MV-4-11 (cell line): ENCODE measurements at regions not wholly inside any gene's neighbourhood (a gene's known extent, or its start where the extent isn't known, plus 50 kb on each side); places are given as distances from the start of the nearest gene placed in this dataset.
"Not testable (repeated sequence)": the region's sequence is repeated elsewhere in the genome, so short reads cannot be mapped to it uniquely, and the experiment has no call there.

Source experiments
- DNase-seq: peaks from one replicate; lab custom pipeline; 2025; lab: John Stamatoyannopoulos, UW

DNA sequence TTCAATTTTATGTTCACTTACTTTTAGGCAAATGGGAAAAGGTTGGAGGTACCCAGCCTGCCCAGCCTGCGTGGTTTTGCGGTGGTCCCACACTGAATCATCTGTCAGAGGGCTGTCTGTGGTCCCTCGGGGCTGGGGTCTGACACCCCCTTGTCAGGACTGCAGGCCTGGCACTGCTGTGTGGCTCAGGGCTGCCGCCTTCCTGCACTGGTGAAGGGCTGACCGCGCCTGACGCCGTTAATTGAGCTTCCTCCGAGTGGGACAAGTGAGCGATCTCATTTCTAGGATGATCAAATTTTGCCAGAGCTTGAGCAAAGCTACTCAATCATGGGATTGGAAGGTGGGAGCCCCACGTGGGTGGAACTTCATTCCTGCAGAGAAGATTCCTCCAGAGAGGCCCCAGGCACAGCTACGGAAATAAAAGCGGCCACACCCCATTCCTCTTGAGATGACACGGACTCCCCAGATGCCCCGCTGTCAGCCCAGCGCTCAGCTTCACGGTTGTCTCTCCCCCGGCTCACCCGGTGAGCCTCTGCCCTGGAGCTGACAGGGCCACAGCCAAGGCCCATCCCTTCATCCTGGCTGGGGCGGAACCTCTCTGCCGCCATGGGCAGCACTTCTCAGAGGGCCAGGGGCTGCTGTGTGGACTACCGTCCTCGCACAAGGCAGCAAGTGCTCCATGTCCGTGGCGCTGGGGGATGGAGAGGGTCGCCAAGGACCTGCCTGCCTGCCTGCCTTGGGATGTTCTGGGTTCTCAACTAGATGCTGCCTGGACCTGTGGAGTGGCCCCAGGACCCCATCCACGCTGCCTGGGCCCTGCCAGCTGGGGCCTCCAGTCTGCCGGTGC, 215.5 kb upstream of the SGCG start:
- DNase-seq: not testable (repeated sequence)

DNA sequence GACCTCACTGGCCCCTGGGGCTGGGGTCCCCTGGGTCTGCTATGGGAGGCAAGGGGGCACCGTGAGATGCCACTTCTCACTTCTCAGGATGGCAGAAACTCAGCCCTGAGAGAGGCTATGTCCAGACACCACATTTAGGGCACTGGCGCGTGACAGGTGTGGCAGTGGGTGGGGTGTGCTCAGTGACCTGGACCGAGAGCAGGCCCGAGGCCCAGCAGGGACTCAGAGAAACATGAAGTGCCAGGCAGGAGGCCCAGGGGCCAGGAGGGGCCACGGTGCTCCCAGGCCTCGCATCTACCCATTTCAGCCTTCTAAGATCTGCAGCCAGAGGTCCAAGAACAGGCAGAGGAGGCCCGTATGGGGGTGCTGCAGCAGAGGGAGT, 214.9 kb upstream of the SGCG start:
- not testable (repeated sequence) for DNase-seq

GRCh38 chr13:22966753-22967152, 214.0 kb upstream of the SGCG start:
- not testable (repeated sequence) for DNase-seq

DNA sequence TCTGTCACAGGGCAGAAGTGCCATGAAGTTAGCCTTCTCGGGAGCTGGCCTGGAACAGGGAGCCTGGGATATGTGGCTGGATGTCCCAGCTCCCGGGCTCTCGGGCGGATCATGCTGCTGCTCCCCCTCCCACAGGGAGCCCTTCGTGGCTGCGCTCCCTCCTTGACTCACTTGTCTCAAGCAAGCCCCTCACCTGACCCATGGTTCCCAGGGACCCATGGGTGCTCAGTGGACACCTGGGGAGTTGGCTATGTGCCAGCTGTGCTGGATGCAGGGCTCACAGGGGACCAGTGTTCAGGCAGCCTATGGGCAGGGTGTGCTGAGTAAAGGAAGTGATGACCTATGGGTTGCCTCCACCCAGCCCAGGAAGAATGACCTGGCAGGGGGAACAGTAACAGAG, 213.1 kb upstream of the SGCG start:
- DNase-seq: no peak

DNA sequence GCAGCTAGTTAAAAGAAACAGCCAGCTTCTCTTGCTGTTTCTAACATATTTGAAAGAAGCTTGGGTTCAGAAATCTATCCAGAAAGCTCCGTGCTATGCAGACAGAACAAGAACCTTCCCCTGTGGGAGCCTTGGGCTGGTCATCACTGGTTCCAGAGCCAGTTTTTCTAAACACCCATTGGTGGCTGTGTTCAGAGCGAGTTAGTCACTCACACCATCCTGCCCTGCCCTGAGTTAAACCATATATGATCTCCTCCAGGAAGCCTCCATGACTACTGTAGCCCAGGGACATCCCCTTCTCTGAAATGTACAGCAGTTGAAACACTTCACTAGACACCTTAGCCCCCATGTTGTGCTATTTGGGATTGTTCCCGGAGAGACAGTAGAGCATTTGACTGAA, 200.8 kb upstream of the SGCG start:
- no peak for DNase-seq

- DNase-seq: no peak
Observed at GRCh38 chr13:22980936-22981335, 199.8 kb upstream of the SGCG start.

DNA sequence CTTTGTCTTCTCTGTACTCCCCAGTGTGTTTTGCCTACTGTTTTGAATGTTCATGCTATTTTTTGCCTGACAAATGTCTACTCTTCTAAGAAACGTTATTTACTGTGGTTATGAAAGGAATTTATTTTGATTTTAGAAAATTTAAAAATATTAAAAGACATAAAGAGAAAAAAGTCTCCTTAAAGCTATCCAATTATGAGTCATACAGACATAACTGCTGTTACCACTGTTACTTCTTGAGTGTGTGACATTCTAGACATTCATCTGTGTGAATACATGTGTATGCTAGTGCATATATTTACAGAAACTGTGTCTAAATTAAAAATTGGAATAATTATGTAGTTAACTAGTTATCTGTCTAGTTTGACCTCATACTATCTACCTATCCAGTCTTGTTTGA, 187.6 kb upstream of the SGCG start:
- no peak for DNase-seq

- no peak for DNase-seq
Observed at GRCh38 chr13:23003446-23003845, 177.3 kb upstream of the SGCG start.

- no peak for DNase-seq
Observed at GRCh38 chr13:23007426-23007825, 173.4 kb upstream of the SGCG start.

GRCh38 chr13:23018143-23018542, 162.6 kb upstream of the SGCG start:
- DNase-seq: no peak

DNA sequence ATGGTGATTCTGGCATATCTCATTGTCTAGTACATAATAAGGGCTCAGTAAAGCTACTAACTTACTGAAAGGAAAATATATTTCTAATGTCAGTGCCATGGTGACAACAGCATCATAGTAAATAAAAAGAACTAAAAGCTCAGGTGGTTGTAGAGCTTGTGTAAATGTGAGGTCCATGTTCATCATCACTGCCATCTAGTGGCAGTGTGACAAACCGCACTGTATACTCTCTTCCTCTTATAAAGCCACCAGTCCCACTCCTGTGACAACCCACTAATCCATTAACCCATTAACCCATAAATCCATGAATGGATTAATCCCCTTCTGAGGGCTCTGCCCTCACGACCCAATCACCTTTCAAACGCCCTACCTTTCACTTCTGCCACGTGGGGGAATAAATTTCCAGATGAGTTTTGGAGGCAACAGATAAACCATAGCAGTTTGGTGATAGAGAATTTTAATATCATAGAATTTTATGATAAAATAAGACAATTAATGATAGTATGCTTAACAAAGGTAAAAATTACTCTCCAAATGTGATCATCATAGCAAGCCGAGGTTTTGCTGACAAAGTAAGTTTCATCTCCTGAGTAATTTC, 160.4 kb upstream of the SGCG start:
- DNase-seq: peak; percentile 62

DNA sequence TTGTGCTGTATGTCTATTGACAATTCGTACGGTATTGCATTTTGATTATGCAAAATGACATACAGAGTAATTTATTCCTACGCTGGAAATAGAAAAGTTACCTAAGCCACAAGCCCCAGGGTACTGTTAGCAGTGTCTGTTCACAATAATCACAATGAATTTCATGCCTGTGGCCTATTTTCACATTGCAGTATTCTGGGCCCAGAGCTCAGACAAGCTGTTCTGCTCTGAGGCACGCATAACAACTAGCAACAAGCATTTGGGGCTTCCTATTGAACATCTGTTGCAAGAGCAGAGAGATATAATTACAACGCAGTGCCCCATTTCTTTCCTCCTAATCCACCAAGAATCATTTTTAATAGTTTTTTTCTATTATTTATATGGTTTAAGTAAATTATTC, 158.9 kb upstream of the SGCG start:
- no peak for DNase-seq

DNA sequence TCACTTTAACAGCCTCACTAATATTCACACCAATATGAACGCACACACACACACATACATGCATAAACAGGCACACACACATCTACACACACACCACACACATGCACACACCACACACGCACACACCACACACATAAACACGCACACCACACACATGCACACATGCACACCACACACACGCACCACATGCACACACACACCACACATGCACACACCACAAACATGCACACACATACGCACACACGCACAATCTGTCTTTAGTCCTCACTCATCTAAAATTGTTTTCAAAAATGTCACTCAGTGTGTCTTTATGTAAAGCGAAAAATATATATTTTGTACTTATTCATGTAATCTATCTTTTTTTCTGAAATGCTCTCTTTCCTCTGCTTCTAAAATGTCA, 158.1 kb upstream of the SGCG start:
- DNase-seq: no peak

DNA sequence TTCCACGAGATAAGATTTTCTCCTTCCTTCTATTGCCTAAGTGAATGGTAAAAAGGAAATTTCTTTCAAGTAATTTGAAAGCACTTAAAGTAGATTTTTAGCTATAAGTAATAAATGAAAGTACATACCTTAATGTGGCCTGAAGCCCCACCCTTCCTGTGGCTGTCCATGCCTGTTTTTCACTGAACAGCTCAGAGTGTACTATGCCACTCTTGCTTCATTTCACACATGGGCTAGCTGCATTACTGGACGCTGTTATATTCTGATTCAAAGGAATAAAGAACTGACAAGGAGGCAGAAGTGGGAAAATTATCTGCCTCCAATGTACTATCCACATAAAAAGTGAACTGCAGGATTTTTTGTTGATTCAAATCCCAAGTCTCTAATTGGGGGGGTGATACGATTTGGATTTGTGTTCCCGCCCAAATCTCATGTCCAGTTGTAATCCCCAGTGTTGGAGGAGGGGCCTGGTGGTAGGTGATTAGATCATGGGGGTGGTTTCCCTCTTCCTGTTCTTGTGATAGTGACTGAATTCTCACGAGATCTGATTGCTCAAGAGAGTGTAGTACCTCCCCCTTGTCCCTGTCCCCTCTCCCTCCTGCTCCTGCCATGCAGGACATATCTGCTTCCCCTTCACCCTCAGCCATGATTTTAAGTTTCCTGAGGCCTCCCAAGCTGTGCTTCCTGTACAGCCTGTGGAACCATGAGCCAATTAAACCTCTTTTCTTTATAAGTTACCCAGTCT, 154.7 kb upstream of the SGCG start:
- peak; percentile 61 for DNase-seq

GRCh38 chr13:23039266-23039935, 141.4 kb upstream of the SGCG start:
- DNase-seq: no peak

DNA sequence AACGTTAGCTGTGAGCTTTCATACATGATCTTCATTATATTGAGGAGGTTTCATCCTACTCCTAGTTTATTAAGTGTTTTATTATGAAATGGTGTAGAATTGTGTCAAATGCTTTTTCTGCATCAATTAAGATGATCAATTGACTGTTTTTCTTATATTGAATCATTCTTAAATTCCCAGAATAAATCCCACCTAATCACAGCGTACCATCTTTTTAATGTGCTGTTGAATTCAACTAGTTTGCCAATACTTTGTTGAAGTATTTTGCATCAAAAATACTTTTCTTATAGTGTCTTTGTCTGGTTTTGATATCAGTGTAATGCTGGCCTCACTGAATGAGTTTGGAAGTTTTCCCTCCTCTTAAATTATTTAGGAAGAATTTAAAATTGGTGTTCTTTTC, 138.6 kb upstream of the SGCG start:
- DNase-seq: no peak

DNA sequence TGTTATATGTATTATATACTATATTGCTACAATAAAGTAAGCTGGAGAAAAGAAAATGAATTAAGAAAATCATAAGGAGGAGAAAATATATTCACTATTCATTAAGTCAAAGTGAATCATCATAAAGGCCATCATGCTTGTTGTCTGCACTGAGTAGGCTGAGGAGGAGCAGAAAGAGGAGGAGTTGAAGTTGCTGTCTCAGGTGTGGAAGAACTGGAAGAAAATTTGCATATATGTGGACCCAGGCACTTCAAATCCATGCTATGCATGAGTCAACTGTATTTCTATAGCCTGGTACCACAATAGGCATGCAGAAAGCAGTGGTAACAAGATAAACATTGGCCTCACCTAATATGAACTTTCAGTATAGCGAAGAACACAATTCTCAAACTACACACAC, 135.9 kb upstream of the SGCG start:
- DNase-seq: no peak

DNA sequence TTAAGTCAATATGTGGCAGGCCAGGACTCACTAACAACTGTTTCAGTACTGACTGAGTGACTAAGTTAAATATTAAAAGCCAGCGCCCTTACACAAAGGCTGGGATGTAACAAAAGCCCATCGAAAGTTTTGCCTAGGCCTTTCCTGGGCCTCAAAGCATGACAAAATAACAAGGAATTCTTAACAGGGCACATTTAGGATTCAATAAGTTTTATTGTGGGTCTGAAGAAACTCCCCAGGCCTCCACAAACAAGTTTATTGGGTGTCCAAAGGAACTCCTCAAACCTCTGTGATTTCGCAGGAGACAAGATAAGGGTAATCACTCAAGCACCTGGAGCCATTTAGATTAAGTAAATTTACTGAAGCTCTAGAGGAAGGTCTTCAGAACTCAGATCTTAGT, 130.7 kb upstream of the SGCG start:
- no peak for DNase-seq

GRCh38 chr13:23053711-23054110, 127.1 kb upstream of the SGCG start:
- DNase-seq: not testable (repeated sequence)

GRCh38 chr13:23059173-23059572, 121.6 kb upstream of the SGCG start:
- DNase-seq: no peak

DNA sequence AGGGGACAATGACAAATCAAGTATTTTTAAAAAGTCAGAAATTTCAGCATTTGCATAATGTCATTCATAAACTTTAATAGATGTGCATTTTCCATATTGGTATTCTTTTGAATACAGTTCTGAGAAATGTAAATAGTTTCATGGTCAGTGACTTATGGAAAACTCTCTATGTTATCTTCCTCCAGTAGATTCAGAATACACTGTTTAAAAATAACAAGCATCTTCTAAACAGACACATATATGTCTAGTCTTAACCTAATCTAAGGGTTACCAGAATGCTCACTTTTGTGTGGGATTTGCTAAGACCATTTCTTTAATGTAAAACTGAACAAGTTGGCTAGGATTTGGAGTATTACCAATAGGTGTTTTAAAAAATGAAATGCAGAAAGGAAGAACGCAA, 119.8 kb upstream of the SGCG start:
- no peak for DNase-seq

- no peak for DNase-seq
Observed at GRCh38 chr13:23067129-23067528, 113.7 kb upstream of the SGCG start.

- DNase-seq: no peak
Observed at GRCh38 chr13:23069566-23069965, 111.2 kb upstream of the SGCG start.
